DND-41 (cell line): ENCODE measurements at regions not wholly inside any gene's neighbourhood (a gene's known extent, or its start where the extent isn't known, plus 50 kb on each side); places are given as distances from the start of the nearest gene placed in this dataset.

Experiments used
- CTCF ChIP-seq: IDR thresholded peaks from 2 replicates; pipeline ENCODE4 v1.5.1; 2012; ENCODE audit warnings: borderline replicate concordance, low read length, moderate library complexity, mild to moderate bottlenecking; ENCODE audit not compliant: poor library complexity, severe bottlenecking; ENCODE audit errors: extremely low read depth
- EZH2 ChIP-seq: IDR thresholded peaks from 3 replicates; pipeline ENCODE4 v1.6.1; 2012; ENCODE audit warnings: borderline replicate concordance, low read depth, mild to moderate bottlenecking, moderate library complexity, low read length, inconsistent platforms; ENCODE audit not compliant: severe bottlenecking

DNA sequence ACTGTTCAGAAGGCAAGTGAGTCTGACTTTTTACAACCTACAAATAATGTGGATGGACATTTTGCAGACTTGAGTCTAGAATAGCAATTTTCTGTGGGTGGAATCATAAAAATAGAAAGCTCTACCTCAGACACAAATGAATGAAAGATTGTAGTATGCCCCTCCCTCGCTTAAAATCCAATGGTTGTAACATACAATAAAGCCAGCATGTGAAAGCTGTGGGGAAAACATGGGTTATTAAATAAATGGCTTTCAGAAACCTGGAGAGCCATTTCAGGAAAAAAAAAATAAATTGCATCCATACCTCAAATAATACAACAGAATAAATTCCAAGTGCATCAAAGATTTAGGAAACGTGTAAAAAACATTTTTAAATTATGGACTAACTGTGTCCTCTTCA, 123.1 kb upstream of the MON1B start:
- TF ChIP-seq CTCF: no peak
- TF ChIP-seq EZH2: no peak
